MM.1S (cell line): ENCODE measurements at regions not wholly inside any gene's neighbourhood (a gene's known extent, or its start where the extent isn't known, plus 50 kb on each side); places are given as distances from the start of the nearest gene placed in this dataset.

Experiments
- CTCF ChIP-seq: fragments of 300-600 bp; sonication (generic); IDR thresholded peaks from 2 replicates; pipeline ENCODE4 v1.5.1; 2016; ENCODE audit warnings: antibody characterized with exemption, low read length, mixed read lengths
- EZH2 ChIP-seq: fragments of 300-600 bp; sonication (generic); optimal IDR thresholded peaks from 2 replicates; pipeline ENCODE3; 2017; ENCODE audit warnings: low read depth, mild to moderate bottlenecking, antibody characterized with exemption, low read length, mixed read lengths

GRCh38 chr16:27644165-27644564 lies 94.2 kb downstream of the KATNIP start:
- TF ChIP-seq CTCF (no peak), EZH2 (no peak)
